ENCODE measurements at regions not wholly inside any gene's neighbourhood (a gene's known extent, or its start where the extent isn't known, plus 50 kb on each side); places are given as distances from the start of the nearest gene placed in this dataset.
"Not testable (repeated sequence)": the region's sequence is repeated elsewhere in the genome, so short reads cannot be mapped to it uniquely, and the experiment has no call there.

- TF ChIP-seq PATZ1 (CRISPR knock-in tag; IDR thresholded peaks at IDR 0.05; ENCODE audit: borderline replicate concordance) (no peak), ZFP3 (CRISPR knock-in tag; IDR thresholded peaks at IDR 0.05) (no peak), ARNTL (CRISPR knock-in tag; IDR thresholded peaks at IDR 0.05; ENCODE audit: borderline replicate concordance, low read depth) (no peak), SNAI2 (CRISPR knock-in tag; IDR thresholded peaks at IDR 0.05) (no peak)
Observed at GRCh38 chr16:5296176-5296575, 198.6 kb upstream of the EEF2KMT start (continued).

- ATAC-seq, result not testable (repeated sequence)
Observed at GRCh38 chr16:5295304-5295703, 197.7 kb upstream of the EEF2KMT start.

- not testable (repeated sequence) for ATAC-seq
Observed at GRCh38 chr16:5282152-5282551, 184.6 kb upstream of the EEF2KMT start.

- no peak for ATAC-seq
- TF ChIP-seq ZNF8 (CRISPR knock-in tag; IDR thresholded peaks at IDR 0.05) (no peak), ESRRG (CRISPR knock-in tag; IDR thresholded peaks at IDR 0.05) (no peak), SNAI2 (CRISPR knock-in tag; IDR thresholded peaks at IDR 0.05) (no peak), CREB5 (CRISPR knock-in tag; IDR thresholded peaks at IDR 0.05; ENCODE audit: low read depth) (no peak), TOX (CRISPR knock-in tag; IDR thresholded peaks at IDR 0.05; ENCODE audit: borderline replicate concordance) (no peak), ARNTL (CRISPR knock-in tag; IDR thresholded peaks at IDR 0.05; ENCODE audit: borderline replicate concordance, low read depth) (no peak), TCF4 (CRISPR knock-in tag; IDR thresholded peaks at IDR 0.05; ENCODE audit: borderline replicate concordance) (no peak), ZNF565 (CRISPR knock-in tag; conservative IDR thresholded peaks at IDR 0.05; ENCODE audit: low read depth) (no peak), RARB (CRISPR knock-in tag; IDR thresholded peaks at IDR 0.05) (no peak)
Observed at GRCh38 chr16:5257462-5257861, 159.9 kb upstream of the EEF2KMT start.

- TF ChIP-seq ZNF8 (CRISPR knock-in tag; IDR thresholded peaks at IDR 0.05) (no peak), ZFP30 (CRISPR knock-in tag; IDR thresholded peaks at IDR 0.05) (no peak), TCF4 (CRISPR knock-in tag; IDR thresholded peaks at IDR 0.05; ENCODE audit: borderline replicate concordance) (no peak)
- no peak for ATAC-seq
Observed at GRCh38 chr16:5252791-5253190, 155.2 kb upstream of the EEF2KMT start.

- ATAC-seq, result not testable (repeated sequence)
Observed at GRCh38 chr16:5247403-5247802, 149.8 kb upstream of the EEF2KMT start.

GRCh38 chr16:5240278-5240626, 142.7 kb upstream of the EEF2KMT start:
- not testable (repeated sequence) for ATAC-seq

- not testable (repeated sequence) for ATAC-seq
Observed at GRCh38 chr16:5239472-5240277, 142.1 kb upstream of the EEF2KMT start.

GRCh38 chr16:5235119-5235518, 137.5 kb upstream of the EEF2KMT start:
- no peak for TF ChIP-seq CSDC2 (CRISPR knock-in tag; IDR thresholded peaks at IDR 0.05)
- no peak for TF ChIP-seq RARB (CRISPR knock-in tag; IDR thresholded peaks at IDR 0.05)
- no peak for TF ChIP-seq TOX (CRISPR knock-in tag; IDR thresholded peaks at IDR 0.05; ENCODE audit: borderline replicate concordance)
- TF ChIP-seq ZNF8 (CRISPR knock-in tag; IDR thresholded peaks at IDR 0.05), result no peak
- no peak for TF ChIP-seq CREB5 (CRISPR knock-in tag; IDR thresholded peaks at IDR 0.05; ENCODE audit: low read depth)
- TF ChIP-seq BACH2 (CRISPR knock-in tag; IDR thresholded peaks at IDR 0.05; ENCODE audit: borderline replicate concordance), result no peak
- TF ChIP-seq ZNF565 (CRISPR knock-in tag; conservative IDR thresholded peaks at IDR 0.05; ENCODE audit: low read depth), result no peak
- no peak for TF ChIP-seq ZFP3 (CRISPR knock-in tag; IDR thresholded peaks at IDR 0.05)
- no peak for TF ChIP-seq SNAI2 (CRISPR knock-in tag; IDR thresholded peaks at IDR 0.05)
- no peak for TF ChIP-seq ZNF70 (CRISPR knock-in tag; IDR thresholded peaks at IDR 0.05)
- TF ChIP-seq OSR1 (CRISPR knock-in tag; IDR thresholded peaks at IDR 0.05), result no peak
- no peak for TF ChIP-seq ESRRG (CRISPR knock-in tag; IDR thresholded peaks at IDR 0.05)
- no peak for TF ChIP-seq CSRNP3 (CRISPR knock-in tag; IDR thresholded peaks at IDR 0.05)
- no peak for ATAC-seq

Data from SK-N-SH treated with all-trans-retinoic acid at 6 μM for 48 hours (cell line).